ENCODE measurements at regions not wholly inside any gene's neighbourhood (a gene's known extent, or its start where the extent isn't known, plus 50 kb on each side); places are given as distances from the start of the nearest gene placed in this dataset.

DNA sequence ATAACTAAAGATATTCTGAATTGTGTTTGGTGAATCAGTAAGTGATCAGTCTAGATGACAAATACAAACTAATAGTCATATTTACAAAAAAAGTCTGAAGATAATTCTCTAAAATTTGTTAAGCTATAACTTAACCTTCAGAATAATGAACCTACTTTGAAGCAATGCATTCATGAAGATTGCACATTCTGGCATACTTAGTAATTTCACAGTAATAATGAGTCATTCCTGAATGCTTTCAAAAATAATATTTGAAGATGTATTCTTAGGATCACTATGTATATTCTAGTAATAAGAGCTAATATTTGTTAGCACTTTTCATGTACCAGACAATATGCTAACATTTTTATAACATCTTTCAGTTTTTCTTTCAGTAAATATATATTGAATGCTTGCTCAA, 756.7 kb upstream of the SLIT2 start:
- TF ChIP-seq CTCF (conservative IDR thresholded peaks at IDR 0.05) (no peak), EZH2 (IDR thresholded peaks at IDR 0.05; ENCODE audit: low read depth) (no peak)

Measured in PC-9 (cell line).